Left ventricle myocardium inferior (tissue), 1 donor: ENCODE measurements at regions not wholly inside any gene's neighbourhood (a gene's known extent, or its start where the extent isn't known, plus 50 kb on each side); places are given as distances from the start of the nearest gene placed in this dataset.

Experiments used
- DNase-seq: peaks from one replicate; pipeline ENCODE4 v3.0.0-alpha.2; 2020
- H3K27ac ChIP-seq: fragments of 200-600 bp; replicated peaks from 2 replicates; pipeline ENCODE4 v1.8.0; 2021
- H3K27me3 ChIP-seq: fragments of 200-600 bp; 2 replicates; pipeline ENCODE4 v1.8.0; 2021; ENCODE audit warnings: low read depth
- H3K36me3 ChIP-seq: fragments of 200-600 bp; 2 replicates; pipeline ENCODE4 v1.8.0; 2021
- H3K4me1 ChIP-seq: fragments of 200-600 bp; 2 replicates; pipeline ENCODE4 v1.8.0; 2021
- H3K4me3 ChIP-seq: fragments of 200-600 bp; 2 replicates; pipeline ENCODE4 v1.8.0; 2021; ENCODE audit warnings: mild to moderate bottlenecking, moderate library complexity
- H3K9me3 ChIP-seq: fragments of 200-600 bp; replicated peaks from 2 replicates; pipeline ENCODE4 v1.8.0; 2021
- intact Hi-C: fragments of 100-400 bp; cut with micrococcal nuclease; formaldehyde crosslinking; loops from one replicate; pipeline ENCODE4 v1.11.0; 2022
- TF ChIP-seq, protein P1 (sequence below): fragments of 200-600 bp; IDR thresholded peaks from 2 replicates; pipeline ENCODE4 v1.8.0; 2021; ENCODE audit warnings: antibody characterized with exemption, mild to moderate bottlenecking, borderline replicate concordance
- donor health status: DM: no; HTN: yes; CAD: no; lungs with severe emphysema.

DNA sequence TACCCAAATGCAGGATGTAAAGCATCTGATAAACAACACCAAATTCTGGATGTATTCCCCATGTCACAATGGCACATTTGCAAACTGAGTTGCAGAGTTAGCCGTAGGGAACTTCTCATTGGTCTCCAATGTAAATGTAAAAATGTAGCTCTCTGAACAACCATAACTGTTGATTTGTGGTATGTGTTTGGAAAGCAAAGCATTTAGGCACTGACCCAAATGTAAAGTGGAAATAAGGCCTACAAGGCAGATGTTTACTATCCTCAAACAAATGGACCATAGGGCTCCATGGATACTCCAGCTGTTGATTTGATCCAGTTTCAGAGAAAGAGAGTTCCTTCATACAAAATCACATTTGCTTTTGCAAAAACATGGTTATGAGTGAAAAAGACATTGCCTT is 223.0 kb upstream of the ELAC2 start:
- no peaks in the 10 kb centered on the region for H3K36me3 ChIP-seq
- H3K4me1 ChIP-seq: no peaks in the 10 kb centered on the region
- no peak for DNase-seq
- TF ChIP-seq, protein P1, sequence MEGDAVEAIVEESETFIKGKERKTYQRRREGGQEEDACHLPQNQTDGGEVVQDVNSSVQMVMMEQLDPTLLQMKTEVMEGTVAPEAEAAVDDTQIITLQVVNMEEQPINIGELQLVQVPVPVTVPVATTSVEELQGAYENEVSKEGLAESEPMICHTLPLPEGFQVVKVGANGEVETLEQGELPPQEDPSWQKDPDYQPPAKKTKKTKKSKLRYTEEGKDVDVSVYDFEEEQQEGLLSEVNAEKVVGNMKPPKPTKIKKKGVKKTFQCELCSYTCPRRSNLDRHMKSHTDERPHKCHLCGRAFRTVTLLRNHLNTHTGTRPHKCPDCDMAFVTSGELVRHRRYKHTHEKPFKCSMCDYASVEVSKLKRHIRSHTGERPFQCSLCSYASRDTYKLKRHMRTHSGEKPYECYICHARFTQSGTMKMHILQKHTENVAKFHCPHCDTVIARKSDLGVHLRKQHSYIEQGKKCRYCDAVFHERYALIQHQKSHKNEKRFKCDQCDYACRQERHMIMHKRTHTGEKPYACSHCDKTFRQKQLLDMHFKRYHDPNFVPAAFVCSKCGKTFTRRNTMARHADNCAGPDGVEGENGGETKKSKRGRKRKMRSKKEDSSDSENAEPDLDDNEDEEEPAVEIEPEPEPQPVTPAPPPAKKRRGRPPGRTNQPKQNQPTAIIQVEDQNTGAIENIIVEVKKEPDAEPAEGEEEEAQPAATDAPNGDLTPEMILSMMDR: no peak
- H3K27ac ChIP-seq: no peak overlapping the region
- no peaks in the 10 kb centered on the region for H3K9me3 ChIP-seq
- H3K4me3 ChIP-seq: no peak overlapping the region
- peaks cover 4% of the 10 kb centered on the region for H3K27me3 ChIP-seq
- intact Hi-C loops: no loop called here

- DNase-seq: no peak
- H3K36me3 ChIP-seq: no peaks in the 10 kb centered on the region
- no peak overlapping the region for H3K27ac ChIP-seq
- H3K27me3 ChIP-seq: peaks cover under 1% of the 10 kb centered on the region
- H3K4me3 ChIP-seq: no peak overlapping the region
- H3K9me3 ChIP-seq: no peaks in the 10 kb centered on the region
- intact Hi-C loops: no loop called here
- H3K4me1 ChIP-seq: no peaks in the 10 kb centered on the region
- TF ChIP-seq, protein P1: no peak
These were observed 212.8 kb upstream of the ELAC2 start for GRCh38 chr17:13230350-13231264.

DNA sequence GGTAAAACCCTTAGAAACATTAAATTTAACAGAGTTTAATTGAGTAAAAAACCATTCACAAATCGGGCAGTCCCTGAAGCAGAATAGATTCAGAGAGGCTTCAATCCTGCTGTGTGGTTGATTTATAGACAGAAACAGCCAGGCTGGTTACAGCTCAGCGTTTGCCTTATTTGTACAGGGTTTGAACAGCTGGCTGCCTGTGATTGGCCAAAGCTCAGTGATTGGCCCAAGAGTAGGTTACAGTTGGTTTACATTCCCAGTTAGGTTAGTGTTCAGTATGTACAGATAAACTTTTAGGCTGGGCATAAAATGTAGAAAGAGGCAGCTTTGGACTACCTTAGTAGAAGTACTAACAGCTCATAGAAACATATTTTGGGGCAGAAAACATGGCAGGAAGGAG is 210.4 kb upstream of the ELAC2 start:
- Histone ChIP-seq H3K36me3 (no peaks in the 10 kb centered on the region), H3K4me1 (no peaks in the 10 kb centered on the region), H3K4me3 (no peak overlapping the region), H3K27ac (no peak overlapping the region), H3K9me3 (no peaks in the 10 kb centered on the region), H3K27me3 (peaks cover 5% of the 10 kb centered on the region)
- no peak for DNase-seq
- intact Hi-C loops: no loop called here
- TF ChIP-seq, protein P1: no peak

DNA sequence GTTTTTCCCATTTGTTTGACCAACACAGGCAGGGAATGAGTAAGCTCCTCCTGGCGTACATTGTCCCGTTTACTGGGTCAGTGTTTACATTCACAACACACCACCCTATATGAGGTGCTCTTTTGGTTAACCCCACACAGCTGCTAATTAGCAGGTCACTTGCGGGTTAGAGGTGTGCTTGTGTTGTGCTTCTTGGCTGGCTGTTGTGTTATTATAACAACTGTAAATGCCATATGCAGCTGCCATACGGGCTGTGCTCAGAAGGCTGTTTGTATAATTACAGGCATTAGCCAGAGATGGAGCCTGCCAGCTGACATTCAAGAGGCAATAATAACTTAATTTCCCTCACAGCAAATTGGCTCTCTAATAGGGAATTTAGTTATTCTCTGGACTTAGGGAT is 205.1 kb upstream of the ELAC2 start:
- Histone ChIP-seq H3K36me3 (no peaks in the 10 kb centered on the region), H3K4me1 (no peaks in the 10 kb centered on the region), H3K27me3 (peaks cover 9% of the 10 kb centered on the region), H3K4me3 (no peak overlapping the region), H3K9me3 (no peaks in the 10 kb centered on the region), H3K27ac (no peak overlapping the region)
- TF ChIP-seq, protein P1: no peak
- intact Hi-C loops: no loop called here
- DNase-seq: no peak

DNA sequence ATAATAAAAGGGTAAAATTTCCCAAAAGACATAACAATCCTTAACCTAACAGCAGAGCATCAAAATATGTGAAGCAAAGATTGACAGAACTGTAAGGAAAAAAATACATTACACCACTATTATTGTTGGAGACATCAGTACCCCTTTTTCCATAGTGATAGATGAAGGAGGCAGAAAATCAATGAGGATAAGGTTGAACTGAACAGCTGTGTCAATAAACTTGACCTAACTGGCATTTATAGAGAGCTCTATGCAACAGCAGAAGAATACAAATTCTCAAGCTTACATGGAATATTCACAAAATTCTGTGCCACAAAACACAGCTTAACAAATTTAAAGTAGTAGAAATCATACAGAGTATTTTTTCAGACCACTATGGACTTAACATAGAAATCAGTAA is 195.0 kb upstream of the ELAC2 start:
- DNase-seq: no peak
- TF ChIP-seq, protein P1: no peak
- H3K36me3 ChIP-seq: no peaks in the 10 kb centered on the region
- no peak overlapping the region for H3K4me3 ChIP-seq
- no peaks in the 10 kb centered on the region for H3K4me1 ChIP-seq
- H3K27ac ChIP-seq: no peak overlapping the region
- no peaks in the 10 kb centered on the region for H3K27me3 ChIP-seq
- H3K9me3 ChIP-seq: peaks cover 30% of the 10 kb centered on the region
- intact Hi-C loops: no loop called here
